GM18508 (cell line): ENCODE measurements at regions not wholly inside any gene's neighbourhood (a gene's known extent, or its start where the extent isn't known, plus 50 kb on each side); places are given as distances from the start of the nearest gene placed in this dataset.

ENCODE experiments used
- ATAC-seq: cut with Tn5 transposase; IDR thresholded peaks from one replicate; pipeline ENCODE4 v1.9.1; 2021; ENCODE audit warnings: moderate number of reproducible peaks; ENCODE audit not compliant: insufficient read depth, unreplicated experiment

- ATAC-seq: no peak
These were observed 119.6 kb downstream of the MTX2 start for GRCh38 chr2:176388861-176389260.

- ATAC-seq: no peak
These were observed 121.3 kb downstream of the MTX2 start for GRCh38 chr2:176390276-176391147.

- no peak for ATAC-seq
These were observed 121.8 kb downstream of the MTX2 start for GRCh38 chr2:176391148-176391419.

GRCh38 chr2:176392249-176392648, 123.0 kb downstream of the MTX2 start:
- ATAC-seq: no peak

GRCh38 chr2:176392744-176393414, 123.6 kb downstream of the MTX2 start:
- ATAC-seq: no peak

- ATAC-seq: no peak
These were observed 126.1 kb downstream of the MTX2 start for GRCh38 chr2:176395273-176395854.

GRCh38 chr2:176398243-176399073, 129.2 kb downstream of the MTX2 start:
- ATAC-seq: no peak

GRCh38 chr2:176399074-176399598, 129.9 kb downstream of the MTX2 start:
- ATAC-seq: no peak

GRCh38 chr2:176405477-176405876, 136.2 kb downstream of the MTX2 start:
- ATAC-seq: no peak

GRCh38 chr2:176407706-176408105, 138.5 kb downstream of the MTX2 start:
- ATAC-seq: no peak

- no peak for ATAC-seq
These were observed 140.4 kb downstream of the MTX2 start for GRCh38 chr2:176409671-176410070.

GRCh38 chr2:176412136-176412535, 142.9 kb downstream of the MTX2 start:
- ATAC-seq: no peak

GRCh38 chr2:176413786-176414185, 144.5 kb downstream of the MTX2 start:
- no peak for ATAC-seq

- no peak for ATAC-seq
These were observed 145.4 kb downstream of the MTX2 start for GRCh38 chr2:176414641-176415040.

GRCh38 chr2:176415174-176415895, 146.1 kb downstream of the MTX2 start:
- ATAC-seq: no peak

- no peak for ATAC-seq
These were observed 146.8 kb downstream of the MTX2 start for GRCh38 chr2:176415937-176416499.

GRCh38 chr2:176418768-176419167, 149.5 kb downstream of the MTX2 start:
- ATAC-seq: no peak

GRCh38 chr2:176419591-176420071, 150.4 kb downstream of the MTX2 start:
- no peak for ATAC-seq

- ATAC-seq: no peak
These were observed 152.2 kb downstream of the MTX2 start for GRCh38 chr2:176421297-176422050.
